Urinary bladder (tissue), 3 donors: ENCODE measurements at regions not wholly inside any gene's neighbourhood (a gene's known extent, or its start where the extent isn't known, plus 50 kb on each side); places are given as distances from the start of the nearest gene placed in this dataset.
"Not testable (repeated sequence)": the region's sequence is repeated elsewhere in the genome, so short reads cannot be mapped to it uniquely, and the experiment has no call there.

Experiments
- DNase-seq: peaks from one replicate; pipeline ENCODE4 v3.0.0-alpha.2; 2015; ENCODE audit errors: extremely low spot score
- H3K27ac ChIP-seq: one replicate; pipeline ENCODE4 v1.5.1; 2013; ENCODE audit warnings: low read depth, mild to moderate bottlenecking, moderate library complexity
- H3K36me3 ChIP-seq: one replicate; pipeline ENCODE4 v1.6.1; 2013; ENCODE audit warnings: mild to moderate bottlenecking, moderate library complexity; ENCODE audit not compliant: insufficient read depth
- H3K4me1 ChIP-seq: one replicate; pipeline ENCODE4 v1.6.1; 2013; ENCODE audit warnings: mild to moderate bottlenecking, moderate library complexity; ENCODE audit not compliant: insufficient read depth
- H3K4me3 ChIP-seq: one replicate; pipeline ENCODE4 v1.5.1; 2013; ENCODE audit warnings: low read depth, low read length
- WGBS: extraction: QIAGEN DNeasy Blood & Tissue Kit; methylation state at CpG from one replicate; pipeline ENCODE4 v1.1.7; 2013; 5-methylcytosine and 5-hydroxymethylcytosine counted together
- donor health status: healthy with polysubstance abuse.
- donor health status: healthy.

- H3K4me3 ChIP-seq, H3K27ac ChIP-seq, H3K4me1 ChIP-seq, DNase-seq, H3K36me3 ChIP-seq: not testable (repeated sequence)
- no CpG with 5 or more reads among the region's 1 CpG for WGBS
Measured at GRCh38 chr17:45554479-45554878, 64.0 kb upstream of the PLEKHM1 start.

- not testable (repeated sequence) for DNase-seq, H3K36me3 ChIP-seq, H3K27ac ChIP-seq, H3K4me1 ChIP-seq, H3K4me3 ChIP-seq
- WGBS, result no CpG with 5 or more reads among the region's 1 CpG
Measured at GRCh38 chr17:45558821-45559220, 68.3 kb upstream of the PLEKHM1 start.

- not testable (repeated sequence) for H3K27ac ChIP-seq, H3K4me3 ChIP-seq, H3K4me1 ChIP-seq, H3K36me3 ChIP-seq, DNase-seq
- 90% methylated on average over 4 of the region's 4 CpGs for WGBS
Measured at GRCh38 chr17:45562868-45563267, 72.3 kb upstream of the PLEKHM1 start.

DNA sequence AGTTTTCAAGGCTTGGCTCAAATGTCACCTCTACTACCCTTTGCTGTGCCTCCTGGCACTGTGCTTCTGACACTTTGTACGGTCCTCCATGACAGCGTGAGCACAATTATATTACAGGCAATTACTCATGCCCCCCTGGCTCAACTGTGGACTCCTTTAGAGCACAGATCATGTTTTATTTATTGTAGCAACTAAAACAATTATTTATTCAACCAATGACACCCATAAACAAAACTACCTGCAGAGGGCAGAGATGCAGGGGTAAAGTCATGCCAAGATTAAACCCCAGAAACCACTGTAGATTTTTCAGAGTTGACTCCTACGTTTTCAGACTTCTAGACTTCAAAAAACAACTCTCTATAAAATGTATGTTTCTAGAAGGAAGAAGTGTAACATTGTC, 72.8 kb upstream of the PLEKHM1 start:
- H3K4me3 ChIP-seq, DNase-seq, H3K27ac ChIP-seq, H3K36me3 ChIP-seq, H3K4me1 ChIP-seq: not testable (repeated sequence)
- 81% methylated on average over 3 of the region's 3 CpGs for WGBS

- WGBS, result 82% methylated on average over 1 of the region's 1 CpG
- H3K36me3 ChIP-seq, DNase-seq, H3K4me3 ChIP-seq, H3K27ac ChIP-seq, H3K4me1 ChIP-seq: not testable (repeated sequence)
Measured at GRCh38 chr17:45568275-45568674, 77.8 kb upstream of the PLEKHM1 start.

GRCh38 chr17:45573326-45573725, 82.8 kb upstream of the PLEKHM1 start:
- H3K4me1 ChIP-seq, H3K36me3 ChIP-seq, H3K27ac ChIP-seq, DNase-seq, H3K4me3 ChIP-seq: not testable (repeated sequence)
- 98% methylated on average over 2 of the region's 2 CpGs for WGBS

DNA sequence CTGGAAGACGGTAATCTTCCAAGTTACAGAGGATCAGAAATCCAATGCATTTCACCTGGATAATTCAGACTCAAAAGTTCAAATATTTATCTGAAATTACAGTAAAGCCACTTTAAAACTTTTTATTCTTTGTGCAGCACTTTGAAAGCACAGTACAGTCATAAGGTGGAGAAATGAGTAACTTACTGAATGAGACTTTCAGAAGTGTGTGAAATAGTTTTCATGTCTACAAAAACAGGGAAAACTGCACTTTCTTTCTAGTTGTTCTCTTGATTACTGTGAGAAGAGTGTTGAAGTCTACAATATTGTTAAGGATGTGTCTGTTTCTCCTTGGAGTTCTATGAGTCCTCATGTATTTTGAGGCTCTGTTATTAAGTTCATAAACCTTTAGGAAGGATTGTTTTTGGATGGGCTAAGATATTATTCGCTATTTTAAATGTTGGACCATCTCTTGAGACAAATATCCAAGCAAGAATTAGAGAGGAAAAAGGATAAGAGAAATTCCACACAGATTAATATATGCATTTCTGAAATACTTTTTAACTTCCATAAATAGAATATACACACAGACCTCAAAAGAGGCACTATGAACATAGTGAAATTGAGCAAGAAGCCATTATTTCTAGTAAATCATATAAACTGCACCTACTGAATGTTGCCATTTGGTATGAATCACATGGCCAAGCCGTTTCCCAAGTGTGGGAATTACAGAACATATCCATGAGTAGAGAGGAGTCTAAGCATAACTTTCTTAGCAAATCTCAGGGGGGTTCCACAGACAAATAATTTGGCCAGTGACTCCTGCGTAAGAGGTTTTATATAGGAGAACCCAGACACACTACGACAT, 83.6 kb upstream of the PLEKHM1 start:
- no peaks in the 10 kb centered on the region for H3K4me1 ChIP-seq
- no peaks in the 10 kb centered on the region for H3K36me3 ChIP-seq
- no peak overlapping the region for H3K27ac ChIP-seq
- no peak overlapping the region for H3K4me3 ChIP-seq
- whole genome bisulfite sequencing, result 57% methylated on average over 5 of the region's 5 CpGs
- DNase-seq, result no peak

GRCh38 chr17:45575126-45575885, 84.8 kb upstream of the PLEKHM1 start:
- no peak for DNase-seq
- no peak overlapping the region for H3K4me3 ChIP-seq
- no peaks in the 10 kb centered on the region for H3K36me3 ChIP-seq
- no peak overlapping the region for H3K27ac ChIP-seq
- 92% methylated on average over 1 of the region's 1 CpG for WGBS
- no peaks in the 10 kb centered on the region for H3K4me1 ChIP-seq

DNA sequence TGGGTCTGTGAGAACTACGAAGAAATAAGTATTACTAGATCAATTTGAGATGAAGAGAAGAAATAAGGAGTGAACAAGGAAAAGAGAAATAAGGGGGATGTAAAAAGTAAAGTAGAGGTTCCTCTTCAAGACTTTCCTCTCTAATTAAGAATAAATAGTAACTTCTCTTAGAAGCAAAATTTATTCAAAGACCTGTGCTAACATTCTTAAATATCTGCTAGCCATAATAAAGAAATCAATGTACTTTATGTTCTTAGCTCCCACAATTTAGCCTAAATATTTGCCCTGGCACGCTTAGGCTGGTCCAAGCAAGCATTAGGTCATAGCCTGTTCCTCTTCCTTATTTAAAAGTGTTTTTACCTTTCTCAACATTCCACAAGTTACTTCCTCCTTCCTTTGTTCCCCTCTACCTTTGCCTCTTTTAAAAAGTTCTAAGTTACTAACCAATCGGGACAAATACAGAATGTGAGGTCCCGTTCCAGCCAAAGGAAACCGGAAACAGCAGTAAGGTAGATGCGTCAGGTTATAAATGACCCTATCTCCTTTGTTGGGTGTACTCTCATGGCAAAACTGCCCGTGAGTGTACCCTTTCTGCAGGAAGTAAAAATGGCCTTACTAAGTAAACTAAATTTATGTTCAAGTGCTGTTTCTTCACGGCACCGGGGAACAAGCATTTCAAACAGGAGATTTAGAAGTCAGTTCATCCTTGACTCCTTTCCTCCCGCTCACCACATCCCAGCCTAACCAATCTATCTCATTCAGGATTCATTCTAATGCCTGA, 86.2 kb upstream of the PLEKHM1 start:
- not testable (repeated sequence) for H3K4me1 ChIP-seq, H3K27ac ChIP-seq, H3K4me3 ChIP-seq, DNase-seq, H3K36me3 ChIP-seq
- 85% methylated on average over 10 of the region's 10 CpGs for WGBS

GRCh38 chr17:45577571-45578279, 87.2 kb upstream of the PLEKHM1 start:
- no peaks in the 10 kb centered on the region for H3K36me3 ChIP-seq
- no peak overlapping the region for H3K4me3 ChIP-seq
- no peak overlapping the region for H3K27ac ChIP-seq
- no peak for DNase-seq
- WGBS, result 93% methylated on average over 6 of the region's 6 CpGs
- no peaks in the 10 kb centered on the region for H3K4me1 ChIP-seq

DNA sequence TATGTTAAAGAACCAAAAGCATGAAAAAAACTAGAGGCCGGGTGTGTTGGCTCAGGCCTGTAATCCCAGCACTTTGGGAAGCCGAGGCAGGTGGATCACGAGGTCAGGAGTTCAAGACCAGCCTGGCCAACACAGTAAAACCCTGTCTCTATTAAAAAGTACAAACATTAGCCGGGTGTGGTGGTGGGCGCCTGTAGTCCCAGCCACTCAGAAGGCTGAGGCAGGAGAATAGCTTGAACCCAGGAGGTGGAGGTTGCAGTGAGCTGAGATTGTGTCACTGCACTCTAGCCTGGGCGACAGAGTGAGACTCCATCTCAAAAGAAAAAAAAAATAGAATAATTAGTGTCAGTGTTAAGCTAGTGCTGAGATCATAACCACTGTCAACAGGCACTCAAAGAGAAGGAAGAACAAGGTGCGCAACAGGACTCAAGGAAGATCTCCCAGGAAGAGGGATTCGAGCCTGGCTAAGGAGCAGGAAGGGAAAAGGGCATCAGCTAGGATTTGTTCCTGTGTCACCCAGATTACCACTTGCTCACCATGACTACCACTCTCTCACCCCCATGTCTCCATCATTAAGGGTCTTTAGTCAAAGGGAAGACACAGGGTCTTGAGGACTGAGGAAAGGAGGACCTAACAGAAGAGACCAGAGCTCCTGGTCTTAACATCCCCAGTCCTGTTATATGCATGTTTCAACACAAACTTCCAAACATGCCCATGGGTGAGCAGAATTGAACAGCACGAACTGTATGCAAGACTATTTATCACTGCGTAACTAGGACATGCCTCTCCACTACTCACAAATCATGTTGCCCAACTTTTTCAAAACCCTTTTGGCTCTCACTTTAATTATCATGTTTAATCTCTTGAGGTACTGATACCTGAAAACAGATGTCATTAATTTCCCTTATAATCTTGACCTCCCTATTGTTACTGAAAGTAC, 88.3 kb upstream of the PLEKHM1 start:
- Histone ChIP-seq H3K36me3 (no peaks in the 10 kb centered on the region), H3K27ac (no peak overlapping the region), H3K4me3 (no peak overlapping the region), H3K4me1 (no peaks in the 10 kb centered on the region)
- DNase-seq, result no peak
- WGBS, result 90% methylated on average over 10 of the region's 10 CpGs
